Glomerular endothelial cell (primary cell): ENCODE measurements at regions not wholly inside any gene's neighbourhood (a gene's known extent, or its start where the extent isn't known, plus 50 kb on each side); places are given as distances from the start of the nearest gene placed in this dataset.

Source experiments
- DNase-seq: peaks from one replicate; pipeline ENCODE4 v3.0.0-alpha.2; 2011; ENCODE audit warnings: low read depth, low spot score; ENCODE audit errors: extremely low read depth

DNA sequence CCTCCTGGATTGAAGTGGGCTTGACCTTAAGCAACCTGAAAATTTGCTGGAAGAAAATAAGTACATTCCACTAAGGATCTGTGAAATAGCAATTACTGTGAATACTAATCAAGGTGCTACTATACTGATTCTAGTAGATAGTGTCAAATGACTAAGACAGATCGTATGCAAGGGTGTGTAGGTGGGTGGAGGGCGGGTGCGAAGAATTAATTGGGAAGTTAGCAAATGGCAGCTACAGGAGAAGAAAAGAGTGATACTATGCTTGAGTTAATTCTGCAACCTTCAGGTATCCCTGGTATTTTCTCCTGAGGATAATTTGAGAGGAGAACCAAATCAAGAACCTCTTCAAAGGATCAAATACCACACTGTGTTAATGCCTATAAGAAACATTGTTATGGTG, 501.9 kb downstream of the INHBA start:
- DNase-seq, result no peak

DNA sequence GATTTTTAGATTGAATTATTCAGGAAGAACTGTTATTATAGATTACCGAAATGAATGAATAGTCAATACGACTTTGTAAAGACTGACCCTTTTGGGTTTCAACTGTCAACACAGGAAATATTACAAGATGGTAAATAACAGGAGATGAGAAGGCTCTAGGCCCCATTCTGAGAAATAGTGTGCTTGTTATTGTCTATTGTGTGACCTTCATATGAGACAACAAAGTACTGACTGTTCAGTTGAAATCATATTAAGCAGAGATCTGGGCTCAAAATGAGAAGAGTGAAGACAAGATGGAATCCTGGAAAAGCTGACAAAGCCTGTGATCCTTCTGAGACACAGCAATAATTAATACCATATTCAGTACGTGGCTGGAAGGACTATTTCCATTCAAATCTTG, 503.8 kb downstream of the INHBA start:
- DNase-seq, result no peak

DNA sequence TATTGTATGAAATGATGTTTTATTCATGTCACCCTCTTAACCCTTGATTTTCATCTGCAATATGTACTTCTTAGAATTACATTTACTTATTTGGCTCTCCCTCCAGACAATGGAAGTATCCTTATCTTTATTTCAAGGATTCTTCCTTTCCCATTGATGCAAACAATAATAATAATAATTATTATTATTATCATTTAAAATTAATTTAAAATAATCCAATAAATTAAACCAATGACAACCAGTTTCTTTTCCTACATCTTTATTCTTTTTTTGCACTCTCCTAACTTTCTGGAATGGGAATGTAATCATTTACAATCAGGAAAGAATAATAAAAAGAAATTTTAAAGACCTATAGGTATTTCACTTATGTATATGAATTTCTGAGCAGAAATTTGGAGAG, 504.4 kb downstream of the INHBA start:
- DNase-seq, result no peak

DNA sequence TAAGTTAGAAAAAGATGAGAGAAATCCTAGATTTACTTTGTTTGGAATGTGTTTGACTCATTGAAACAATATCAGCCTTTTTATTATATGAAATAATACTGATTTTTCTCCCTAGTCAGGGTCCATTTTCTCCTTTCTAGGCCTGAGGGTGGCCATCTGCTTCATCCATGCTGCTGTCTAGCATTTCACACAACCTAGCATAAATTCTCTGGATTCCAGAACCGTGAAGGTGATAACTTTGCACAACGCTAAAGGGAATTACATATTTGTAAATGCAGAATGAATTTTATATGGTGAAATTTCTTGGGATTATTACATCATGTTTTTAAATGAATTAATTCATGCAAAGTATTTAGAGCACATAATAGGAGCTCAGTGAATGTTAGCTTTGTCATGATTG, 505.1 kb downstream of the INHBA start:
- DNase-seq, result no peak

DNA sequence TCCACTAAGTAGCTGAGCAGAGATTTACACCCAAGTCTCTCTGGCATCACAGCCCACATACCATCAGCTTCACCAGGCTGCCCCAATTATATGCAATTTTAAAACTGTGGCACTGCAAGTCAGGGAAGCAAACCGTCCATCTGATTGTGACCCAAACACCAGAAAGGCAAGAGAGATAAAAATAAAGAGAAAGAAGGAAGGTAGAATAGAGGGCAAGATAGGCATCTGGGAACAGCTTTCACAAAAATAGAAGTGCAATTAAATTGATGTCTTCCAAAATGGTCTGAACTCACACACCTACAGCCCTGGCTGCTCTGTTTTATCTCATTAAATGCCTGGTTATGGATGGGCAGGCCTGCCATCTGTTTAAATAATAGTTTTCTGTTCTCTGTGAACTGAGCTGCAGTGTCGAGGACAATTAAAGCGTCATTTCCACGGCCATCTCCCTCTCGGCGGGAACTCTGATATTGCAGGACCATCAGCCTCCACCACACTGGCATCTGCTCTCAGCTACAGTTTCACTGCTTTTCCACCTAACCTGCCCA, 509.1 kb downstream of the INHBA start:
- DNase-seq, result no peak

DNA sequence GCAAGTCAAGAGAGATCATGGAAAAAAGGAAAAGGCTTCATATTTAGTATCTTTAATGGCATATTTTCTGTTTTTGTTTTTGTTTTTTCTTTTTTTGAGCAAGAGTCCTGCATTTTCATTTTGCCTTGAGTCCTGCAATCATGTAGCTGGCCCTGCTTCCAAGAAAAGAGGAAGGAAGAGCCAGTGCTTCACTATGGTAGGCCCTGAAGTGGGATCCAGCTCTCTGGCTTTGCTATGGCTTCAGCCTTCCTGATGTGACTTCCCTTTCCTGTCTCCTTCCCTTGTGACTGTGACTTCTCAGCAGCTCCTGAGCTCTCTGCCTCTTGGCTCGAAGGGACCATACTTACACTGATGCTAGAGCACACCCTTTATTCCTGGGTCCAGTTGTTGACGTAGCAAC, 512.3 kb downstream of the INHBA start:
- no peak for DNase-seq

DNA sequence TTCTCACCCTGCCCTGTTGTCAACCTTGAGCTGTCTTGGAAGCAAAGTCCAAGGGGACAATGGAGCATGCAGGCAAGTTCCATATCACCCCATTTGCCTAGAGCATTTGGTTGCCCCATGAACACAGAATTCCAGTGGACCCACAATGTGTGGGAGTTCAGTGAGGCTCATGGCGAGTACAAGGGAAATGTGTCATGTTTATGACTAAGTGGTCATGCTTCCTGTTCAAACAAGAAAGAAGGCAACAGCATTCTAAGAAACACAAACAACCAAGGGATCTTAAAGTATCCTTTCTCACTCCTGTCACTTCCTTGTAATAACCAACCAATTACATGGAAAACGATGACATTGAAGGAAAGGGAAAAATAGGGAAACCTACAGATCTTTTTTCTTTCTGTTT, 513.0 kb downstream of the INHBA start:
- peak; percentile 94 for DNase-seq

DNA sequence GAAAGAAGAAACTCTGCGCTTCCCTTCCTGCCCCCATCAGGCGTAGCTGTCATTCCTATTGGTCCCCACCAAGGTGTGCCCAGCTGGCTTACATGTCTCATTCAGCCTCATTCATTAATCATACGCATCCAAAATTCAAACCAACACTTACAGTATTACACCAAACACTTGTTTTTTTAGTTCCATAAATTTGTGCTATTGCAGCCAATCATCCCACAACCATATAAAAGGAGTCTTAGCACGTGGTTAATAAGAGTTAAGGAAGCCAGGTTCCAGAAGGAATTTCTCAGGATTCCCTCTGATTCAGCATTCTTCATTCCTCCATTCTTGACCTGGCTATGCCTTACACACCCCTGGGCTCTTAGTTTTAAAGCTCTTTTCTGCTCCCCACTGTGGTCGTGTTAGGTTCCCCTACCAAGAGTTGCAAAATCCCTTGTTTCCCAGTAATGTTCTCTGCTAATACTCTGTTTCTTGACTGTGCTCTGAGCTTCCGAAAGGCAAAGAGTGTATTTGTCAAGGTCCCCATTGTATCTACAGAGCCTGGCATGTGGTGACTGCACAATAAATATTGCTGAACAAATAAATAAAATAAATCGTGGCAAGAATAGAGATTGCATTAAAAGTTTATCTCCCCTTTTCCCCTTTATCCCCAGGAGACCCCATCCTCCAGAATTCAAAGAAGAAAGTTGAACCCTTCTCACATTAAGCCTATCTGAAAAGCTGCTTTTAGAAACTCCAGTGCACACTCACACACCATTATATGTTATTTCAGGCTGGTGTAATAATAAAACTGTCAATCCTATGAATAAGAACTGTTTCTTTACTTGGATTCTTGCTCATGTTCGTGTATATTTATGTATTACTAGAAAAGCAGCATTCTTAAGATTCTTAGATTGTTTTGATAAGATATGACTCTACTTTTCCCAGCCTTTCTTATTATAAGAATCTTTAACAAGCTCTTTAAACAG, 514.4 kb downstream of the INHBA start:
- peak; percentile 73 for DNase-seq

DNA sequence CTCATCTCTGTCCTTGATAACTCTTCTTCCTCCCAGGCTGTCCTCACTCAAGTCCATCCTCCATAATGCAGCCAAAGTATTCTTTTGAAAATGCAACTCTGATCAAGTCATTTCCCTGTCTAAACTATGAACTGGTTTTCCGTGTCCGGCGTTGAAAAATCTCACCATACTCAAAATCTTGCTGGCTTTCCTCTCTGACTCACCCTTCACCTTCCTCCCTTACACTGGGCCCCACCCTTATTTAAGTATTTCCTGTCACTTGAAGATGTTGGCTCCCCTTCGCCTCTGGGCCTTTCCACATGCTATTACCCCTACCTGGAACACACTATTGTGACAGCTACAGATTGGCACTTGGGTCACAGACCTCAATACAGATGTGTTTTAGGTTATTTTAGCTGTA, 515.6 kb downstream of the INHBA start:
- no peak for DNase-seq

DNA sequence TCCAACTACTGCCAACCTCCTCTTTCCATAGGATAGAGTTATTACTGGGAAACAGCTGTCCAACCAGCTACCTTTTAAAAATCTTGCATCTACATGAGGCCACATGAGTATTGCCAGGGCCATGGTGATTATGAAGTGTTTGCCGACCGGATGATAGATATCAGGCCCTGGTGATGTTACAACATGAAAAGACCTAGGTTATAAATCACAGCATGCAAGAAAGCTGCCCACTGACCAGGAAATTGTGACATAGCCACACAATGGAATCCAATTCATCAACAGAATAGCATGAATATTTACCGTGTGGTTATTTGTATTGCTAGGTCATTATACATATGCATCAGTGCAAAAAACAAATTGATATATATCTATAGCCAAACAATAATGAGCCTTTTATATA, 517.0 kb downstream of the INHBA start:
- no peak for DNase-seq

DNA sequence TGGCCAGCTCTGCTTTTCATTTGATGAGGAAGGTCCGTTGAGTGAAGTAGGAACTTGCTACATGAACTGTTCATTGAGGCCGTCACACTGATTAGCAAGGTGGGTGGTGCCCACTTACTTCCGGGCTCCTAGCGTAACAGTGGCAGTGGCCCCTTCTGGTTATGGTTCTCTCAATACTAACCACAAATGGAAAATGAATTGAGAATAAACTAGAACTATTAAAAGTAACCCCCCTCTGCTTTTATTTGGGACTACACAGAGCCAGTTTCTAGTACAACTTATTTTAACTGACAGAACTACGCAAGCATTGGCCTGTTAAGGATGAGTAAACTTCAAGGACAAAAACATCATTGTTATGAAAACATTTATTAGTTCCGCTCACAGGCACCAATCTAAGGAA, 519.1 kb downstream of the INHBA start:
- DNase-seq, result no peak

DNA sequence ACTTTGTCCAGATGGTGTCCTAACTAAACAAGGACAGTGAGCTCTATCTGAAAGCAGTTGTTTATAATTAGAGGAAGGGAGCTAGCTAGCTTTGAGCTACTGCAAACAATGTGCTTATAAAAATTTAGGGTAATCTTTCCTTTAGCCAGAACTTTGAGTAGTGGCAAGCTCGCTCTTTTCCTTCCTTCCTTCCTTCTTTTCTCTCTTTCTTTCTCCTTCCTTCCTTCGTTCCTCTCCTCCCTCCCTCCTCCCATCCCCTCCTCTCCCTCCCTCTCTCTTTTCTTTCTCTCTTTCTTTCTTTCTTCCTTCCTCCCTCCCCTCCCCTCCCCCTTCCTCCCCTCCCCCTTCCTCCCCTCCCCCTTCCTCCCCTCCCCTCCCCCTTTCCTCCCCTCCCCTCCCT, 520.1 kb downstream of the INHBA start:
- no peak for DNase-seq

DNA sequence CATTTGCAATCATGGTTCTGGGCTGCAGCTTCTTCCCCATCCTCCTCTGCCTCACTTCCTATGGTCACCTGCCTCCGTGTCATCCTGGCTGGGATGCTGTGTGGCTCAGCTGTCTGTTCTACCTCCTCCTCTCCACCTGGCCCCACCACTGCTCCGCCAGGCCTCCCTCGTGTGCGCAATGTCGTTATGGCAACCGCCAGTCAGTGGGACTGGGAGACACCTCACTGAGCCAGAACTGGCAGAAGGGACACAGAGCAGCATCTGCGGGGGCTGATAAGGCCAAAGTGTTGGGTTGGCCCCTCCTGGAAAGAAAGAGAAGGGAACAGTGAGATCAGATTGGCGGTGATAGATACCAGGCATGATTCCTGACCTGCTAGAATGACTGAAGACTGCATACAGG, 527.5 kb downstream of the INHBA start:
- DNase-seq, result no peak

DNA sequence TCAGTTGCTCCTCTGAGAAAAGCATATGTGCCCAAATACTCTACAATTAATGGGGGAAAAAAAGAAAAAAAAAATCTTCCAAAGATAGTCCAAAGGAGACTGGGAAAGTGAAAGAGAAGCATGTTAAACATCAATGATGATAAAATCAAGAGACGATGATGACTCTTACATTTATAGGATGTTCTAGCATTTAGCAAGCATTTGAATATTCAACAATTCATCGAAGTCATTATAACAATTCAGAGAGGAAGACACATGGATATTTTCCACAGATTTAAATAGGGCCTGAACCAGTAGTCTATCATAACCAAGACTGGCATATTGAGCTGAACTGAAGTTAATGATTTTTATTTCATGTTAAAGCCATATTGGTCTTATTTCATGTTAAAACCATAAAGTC, 528.4 kb downstream of the INHBA start:
- DNase-seq, result no peak

DNA sequence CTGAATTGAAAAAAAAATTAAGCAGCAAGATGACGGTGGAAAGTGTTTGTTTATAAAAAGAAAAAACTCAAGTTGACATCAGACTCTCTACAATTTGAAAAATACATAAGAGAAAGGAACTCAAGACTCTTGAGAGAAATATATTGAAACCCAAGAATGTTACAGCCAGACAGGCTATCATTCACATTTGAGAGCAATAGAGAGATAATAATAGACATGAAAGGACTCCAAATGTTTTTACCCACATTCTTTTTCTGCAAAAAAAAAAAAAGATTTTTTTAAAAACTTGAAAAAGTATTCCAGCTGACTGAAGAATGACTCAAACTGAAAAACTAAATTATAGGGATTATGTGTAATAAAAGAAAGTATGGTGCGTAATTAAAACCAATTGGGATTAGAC, 532.4 kb downstream of the INHBA start:
- DNase-seq, result no peak

DNA sequence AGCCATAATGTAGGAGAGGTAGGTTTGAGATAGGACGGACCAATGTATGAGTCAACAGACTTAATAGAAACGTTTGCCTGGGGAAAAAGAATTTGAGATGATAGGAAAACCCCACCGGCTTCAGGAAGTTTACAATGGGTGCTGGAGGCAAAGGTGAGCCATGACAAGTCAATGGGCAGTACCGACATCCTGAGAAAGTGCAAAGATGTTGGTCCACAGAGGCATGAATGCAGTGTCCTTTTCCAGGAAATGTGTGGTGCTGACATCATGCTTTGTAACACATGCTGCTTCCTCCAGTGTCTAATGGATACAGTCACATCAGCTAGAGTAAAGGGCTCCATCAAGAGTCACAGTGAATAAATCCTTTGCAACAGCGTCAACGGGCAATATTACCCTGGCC, 533.6 kb downstream of the INHBA start:
- peak; percentile 33 for DNase-seq

DNA sequence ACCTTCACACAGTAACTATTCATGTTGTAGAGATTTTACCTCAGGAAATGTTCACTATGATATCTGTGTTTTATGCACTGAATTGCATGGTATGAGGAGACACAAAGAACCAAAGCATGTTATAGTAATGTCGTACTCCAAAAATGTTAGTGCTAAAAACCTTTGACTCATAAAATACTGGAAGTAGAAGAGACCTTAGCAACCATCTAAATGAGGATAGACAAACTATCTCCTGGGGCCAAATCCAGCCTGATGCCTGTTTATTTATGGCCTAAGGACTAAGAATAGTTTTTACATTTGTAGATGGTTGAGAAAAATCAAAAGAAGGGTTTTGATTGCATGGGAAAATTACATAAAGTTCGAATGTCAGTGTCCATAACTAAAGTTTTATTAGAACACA, 535.1 kb downstream of the INHBA start:
- no peak for DNase-seq

DNA sequence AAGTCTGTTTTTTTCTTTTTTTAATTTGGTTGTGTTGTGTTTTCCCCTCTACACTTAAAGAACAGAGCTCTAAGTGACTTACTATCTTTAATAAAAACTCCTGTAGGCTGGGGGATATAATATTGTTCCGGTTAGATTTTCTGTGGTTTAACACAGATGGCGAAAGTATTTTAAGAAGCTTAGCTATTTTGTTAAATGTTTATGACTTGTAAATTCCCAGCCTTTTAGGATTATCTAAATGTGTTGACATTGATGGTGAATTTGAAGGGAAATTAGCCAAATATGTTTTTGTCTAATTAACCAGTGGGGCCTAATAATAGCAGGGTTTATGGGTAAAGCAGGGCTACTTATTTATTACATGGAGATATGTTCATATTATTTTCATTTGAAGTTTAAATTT, 538.5 kb downstream of the INHBA start:
- no peak for DNase-seq

DNA sequence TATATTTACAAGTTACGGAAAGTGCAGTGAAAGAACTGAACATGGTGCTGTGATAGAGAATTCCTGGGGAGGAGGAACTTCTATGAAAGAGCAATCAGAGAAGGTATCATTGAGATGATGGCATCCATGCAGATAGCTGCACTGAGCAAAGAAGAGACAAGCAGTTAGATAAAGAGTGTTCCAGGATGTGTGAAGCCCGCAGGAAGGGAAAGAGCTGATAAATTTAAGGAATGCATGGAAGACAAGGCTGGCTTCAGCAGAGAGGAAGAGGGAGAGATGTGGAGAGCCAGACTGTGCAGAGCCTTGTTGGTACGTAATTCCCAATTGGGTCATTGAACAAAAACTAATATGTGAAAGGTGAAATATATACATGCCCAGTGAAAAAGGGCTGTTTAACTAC, 538.9 kb downstream of the INHBA start:
- no peak for DNase-seq

DNA sequence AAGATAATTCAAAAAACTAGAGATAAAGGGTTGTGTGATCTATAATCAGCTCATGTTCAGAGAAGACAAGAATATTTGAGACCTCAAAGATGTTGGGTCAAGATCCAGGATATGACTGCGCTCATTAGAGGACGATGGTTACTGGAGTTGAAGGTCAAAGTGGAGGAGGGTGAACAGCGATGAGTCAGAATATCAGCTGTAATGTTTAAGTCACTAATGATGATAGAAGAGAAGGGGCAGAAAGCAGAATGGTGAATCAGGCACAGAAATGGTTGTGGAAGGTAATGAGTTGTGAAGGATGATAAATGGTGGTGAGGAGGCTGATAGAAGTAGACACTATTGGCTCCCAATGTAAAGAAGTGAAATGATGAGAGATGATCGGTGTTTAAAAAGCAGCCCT, 540.3 kb downstream of the INHBA start:
- DNase-seq, result no peak

DNA sequence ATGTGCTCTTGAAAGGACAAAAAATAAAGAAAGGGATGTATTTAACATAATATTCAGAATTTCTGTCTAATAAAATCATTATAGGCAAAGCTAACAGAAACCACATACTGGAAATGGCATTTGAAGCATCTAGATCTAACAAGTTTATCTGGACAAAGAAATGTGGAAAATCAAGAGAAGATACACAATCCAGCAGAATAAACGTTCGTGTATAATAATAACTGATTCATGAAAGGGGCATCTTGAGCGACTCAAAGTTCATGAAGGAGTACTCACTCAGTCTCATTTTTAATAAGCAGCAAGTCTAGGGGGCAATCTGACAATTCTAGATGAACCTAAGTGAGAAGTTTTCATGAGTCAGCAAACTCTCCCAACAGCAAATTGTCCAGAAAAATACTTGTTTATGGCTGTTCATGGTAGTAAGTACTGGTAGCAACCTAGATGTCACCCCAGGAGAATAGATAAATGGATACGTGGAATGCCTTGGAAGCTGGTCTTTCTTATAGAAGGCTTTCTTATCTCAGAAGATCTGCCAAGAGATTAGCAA, 541.8 kb downstream of the INHBA start:
- DNase-seq, result no peak

DNA sequence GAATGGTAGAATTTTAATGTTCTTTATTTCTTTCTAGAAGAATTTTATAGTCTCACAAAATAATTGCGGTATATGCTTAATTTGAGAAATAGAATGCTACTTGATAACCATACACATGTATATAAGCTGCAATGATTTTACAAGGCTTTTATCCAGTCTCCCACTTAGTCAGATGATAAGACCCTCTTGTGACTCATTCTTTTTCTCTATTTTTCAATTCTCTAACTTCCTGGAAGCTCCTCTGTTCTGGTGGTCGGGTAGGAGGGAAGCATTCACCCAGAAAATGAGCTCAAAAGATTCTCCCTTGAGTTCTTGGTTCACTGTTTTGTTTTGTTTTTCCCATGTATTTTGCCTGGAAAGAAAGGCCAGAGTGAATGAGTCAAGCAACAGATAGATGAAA, 546.6 kb downstream of the INHBA start:
- DNase-seq, result no peak
